HepG2 (cell line): ENCODE measurements at regions not wholly inside any gene's neighbourhood (a gene's known extent, or its start where the extent isn't known, plus 50 kb on each side); places are given as distances from the start of the nearest gene placed in this dataset.

Source experiments
- ATAC-seq: fragments of 200-7000 bp; cut with Tn5 transposase; 3 replicates; pipeline ENCODE4 v1.9.1; 2020; ENCODE audit warnings: mild to moderate bottlenecking, moderate library complexity
- BruUV-seq: library from RNA; stranded (reverse); fragments of 400-500 nt; replicated peaks from 2 replicates; lab custom pipeline; 2021; lab: Mats Ljungman, UMichigan
- CTCF ChIA-PET: fragments of 300-600 bp; formaldehyde crosslinking; extraction: SDS; loops from one replicate; lab custom pipeline; 2021; ENCODE audit warnings: low total read pairs, inconsistent platforms, low intra/inter-chr PET ratio; lab: Yijun Ruan, JAX
- POLR2A ChIA-PET: fragments of 350-600 bp; sonication (Branson Sonifier 250); formaldehyde crosslinking; loops from one replicate; lab custom pipeline; 2020; ENCODE audit warnings: antibody characterized with exemption, inconsistent platforms; lab: Yijun Ruan, JAX
- DNase-seq: peaks from one replicate; pipeline ENCODE4 v3.0.0-alpha.2; 2015; ENCODE audit warnings: low spot score
- FAIRE-seq: peaks from 3 replicates; lab custom pipeline; 2011; peaks lifted over from hg19 to GRCh38; lab: Jason Lieb, UNC
- H2AFZ ChIP-seq: one replicate; pipeline ENCODE4 v1.6.1; 2011; ENCODE audit warnings: low read length, inconsistent platforms
- H3K27ac ChIP-seq: fragments of 300-600 bp; 3 replicates; pipeline ENCODE4 v1.8.0; 2011; ENCODE audit warnings: mixed run types, mild to moderate bottlenecking, mixed read lengths, low read length, inconsistent platforms; ENCODE audit not compliant: insufficient read depth; ENCODE audit errors: extremely low read length
- H3K27me3 ChIP-seq, 2 experiments: fragments of 200-600 bp in 1 of 2; 2 replicates in 1 of 2; 3 replicates in 1 of 2; pipeline versions ENCODE4 v1.6.0 to v1.8.0; 2011; ENCODE audit warnings: low read length in 2 of 2, mild to moderate bottlenecking in 2 of 2, moderate library complexity in 2 of 2, inconsistent platforms in 1 of 2; ENCODE audit not compliant: insufficient read depth in 2 of 2, control insufficient read depth in 1 of 2
- H3K36me3 ChIP-seq, 2 experiments: fragments of 200-600 bp in 1 of 2; replicated peaks in 1 of 2; 2 replicates in 1 of 2; 3 replicates in 1 of 2; pipeline versions ENCODE4 v1.5.1 to v1.8.0; 2011; ENCODE audit warnings: low read length in 2 of 2, inconsistent platforms in 1 of 2; ENCODE audit not compliant: insufficient read depth in 2 of 2, control insufficient read depth in 1 of 2
- H3K4me1 ChIP-seq: 2 replicates; pipeline ENCODE4 v1.5.1; 2012; ENCODE audit warnings: low read length, inconsistent platforms; ENCODE audit not compliant: insufficient read depth
- H3K4me2 ChIP-seq: 2 replicates; pipeline ENCODE4 v1.6.0; 2011; ENCODE audit warnings: low read depth, low read length, inconsistent platforms
- H3K4me3 ChIP-seq, 3 experiments: fragments of 200-600 bp in 1 of 3; sonication (generic), shearing (Covaris generic) in 1 of 3; replicated peaks in 1 of 3; 2 replicates each; pipeline ENCODE4 v1.5.1; 2011 to 2016; ENCODE audit warnings: low read length in 3 of 3, inconsistent platforms in 2 of 3, low read depth in 2 of 3, mild to moderate bottlenecking in 2 of 3, control low read depth in 1 of 3, mixed read lengths in 1 of 3; ENCODE audit not compliant: insufficient read depth in 1 of 3
- H3K79me2 ChIP-seq: one replicate; pipeline ENCODE4 v1.6.1; 2011; ENCODE audit warnings: low read length, inconsistent platforms; ENCODE audit not compliant: insufficient read depth
- H3K9ac ChIP-seq: 2 replicates; pipeline ENCODE4 v1.6.0; 2011; ENCODE audit warnings: mild to moderate bottlenecking, low read depth, low read length, inconsistent platforms; ENCODE audit not compliant: insufficient read depth
- H3K9me3 ChIP-seq: 2 replicates; pipeline ENCODE4 v1.5.1; 2012; ENCODE audit warnings: mild to moderate bottlenecking, low read length
- H4K20me1 ChIP-seq: 2 replicates; pipeline ENCODE4 v1.6.0; 2011; ENCODE audit warnings: inconsistent platforms, mild to moderate bottlenecking, low read length, moderate library complexity; ENCODE audit not compliant: insufficient read depth
- FOXK2 ChIP-seq: fragments of 450-650 bp; IDR thresholded peaks from 2 replicates; pipeline ENCODE4 v1.6.1; 2016
- GATAD2A ChIP-seq: IDR thresholded peaks from 2 replicates; pipeline ENCODE4 v1.6.1; 2016
- HNRNPL ChIP-seq: fragments of 200-400 bp; formaldehyde crosslinking; IDR thresholded peaks from 2 replicates; pipeline ENCODE4 v1.6.1; 2017; ENCODE audit warnings: mild to moderate bottlenecking, low read depth, low read length
- PRMT3 ChIP-seq: sonication (generic); formaldehyde crosslinking; IDR thresholded peaks from 2 replicates; pipeline ENCODE4 v1.8.1; 2022; ENCODE audit warnings: low read depth, mild to moderate bottlenecking, moderate library complexity, missing genetic modification reagents, borderline replicate concordance
- SIN3B ChIP-seq: fragments of 150-350 bp; IDR thresholded peaks from 2 replicates; pipeline ENCODE4 v1.6.1; 2014; ENCODE audit warnings: low read length
- SKI ChIP-seq: fragments of 450-650 bp; IDR thresholded peaks from one replicate; pipeline ENCODE4 v1.6.1; 2018; ENCODE audit warnings: mild to moderate bottlenecking; ENCODE audit not compliant: partially characterized antibody
- ZNF530 ChIP-seq: sonication (generic); formaldehyde crosslinking; IDR thresholded peaks from 2 replicates; pipeline ENCODE4 v1.5.0; 2020; ENCODE audit warnings: low read depth, mild to moderate bottlenecking, missing genetic modification reagents
- WGBS: methylation state at CpG from one replicate; pipeline ENCODE4 v1.1.6; 2017; ENCODE audit warnings: low lambda C conversion rate; 5-methylcytosine and 5-hydroxymethylcytosine counted together
- in situ Hi-C: cut with HindIII; loops from 2 replicates; pipeline ENCODE4 v1.10.0; 2017; ENCODE audit warnings: low pct_unique_long_range_greater_than_20kb; ENCODE audit not compliant: extremely low pct_ligation_motif_present
- intact Hi-C: fragments of 100-400 bp; cut with micrococcal nuclease; formaldehyde crosslinking; loops from one replicate; pipeline ENCODE4 v1.10.0; 2022; ENCODE audit not compliant: unreplicated experiment
- TF ChIP-seq, protein P1 (sequence below), 2 experiments: sonication (generic) in 1 of 2; formaldehyde crosslinking in 1 of 2; IDR thresholded peaks; 2 replicates each; pipeline versions ENCODE4 v1.4.0 to v1.6.1; 2018 to 2020; ENCODE audit warnings: missing genetic modification reagents in 2 of 2, borderline replicate concordance in 1 of 2, low read depth in 1 of 2, mild to moderate bottlenecking in 1 of 2, missing biosample characterization in 1 of 2
- TF ChIP-seq, protein P2 (sequence below): sonication (generic); formaldehyde crosslinking; IDR thresholded peaks from 2 replicates; pipeline ENCODE4 v1.5.1; 2020; ENCODE audit warnings: mild to moderate bottlenecking, missing genetic modification reagents, moderate library complexity

DNA sequence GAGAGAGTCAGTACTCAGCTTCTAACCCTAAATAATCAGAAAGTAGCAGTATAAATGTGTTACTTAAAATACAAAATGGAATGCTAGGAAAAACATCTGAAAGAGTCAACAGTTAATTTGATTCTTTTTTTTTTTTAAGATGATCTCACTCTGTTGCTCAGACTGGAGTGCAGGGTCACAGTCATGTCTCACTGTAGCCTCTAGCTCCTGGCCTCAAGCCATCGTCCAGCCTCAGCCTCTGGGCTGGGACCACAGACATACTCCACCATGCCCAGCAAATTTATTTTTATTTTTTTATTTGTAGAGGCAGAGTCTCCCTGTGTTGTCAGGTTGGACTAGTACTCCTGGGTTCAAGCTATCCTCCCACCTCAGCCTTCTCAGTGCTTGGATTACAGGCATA, 424.9 kb downstream of the IRX2 start:
- POLR2A ChIA-PET = no interaction called here
- Histone ChIP-seq H3K4me1 (no peaks in the 10 kb centered on the region), H3K9me3 (no peaks in the 10 kb centered on the region), H3K27me3 (no peaks in the 10 kb centered on the region; a peak in 2 of 5 replicates), H3K27ac (no peak overlapping the region), H3K79me2 (no peaks in the 10 kb centered on the region), H2AFZ (no peak overlapping the region), H3K36me3 (no peaks in the 10 kb centered on the region), H3K9ac (no peak overlapping the region), H3K4me3 (no peak overlapping the region), H4K20me1 (no peaks in the 10 kb centered on the region), H3K4me2 (no peak overlapping the region)
- in situ Hi-C loops (no loop called here), intact Hi-C loops (no loop called here)
- CTCF ChIA-PET = no interaction called here
- DNase-seq (no peak), ATAC-seq (no peak), FAIRE-seq (no peak)
- TF ChIP-seq ZNF530 (CRISPR knock-in tag) (no peak), SIN3B (no peak), GATAD2A (CRISPR knock-in tag) (no peak), SKI (no peak), FOXK2 (no peak), PRMT3 (CRISPR knock-in tag) (no peak), HNRNPL (no peak)
- TF ChIP-seq, protein P1, sequence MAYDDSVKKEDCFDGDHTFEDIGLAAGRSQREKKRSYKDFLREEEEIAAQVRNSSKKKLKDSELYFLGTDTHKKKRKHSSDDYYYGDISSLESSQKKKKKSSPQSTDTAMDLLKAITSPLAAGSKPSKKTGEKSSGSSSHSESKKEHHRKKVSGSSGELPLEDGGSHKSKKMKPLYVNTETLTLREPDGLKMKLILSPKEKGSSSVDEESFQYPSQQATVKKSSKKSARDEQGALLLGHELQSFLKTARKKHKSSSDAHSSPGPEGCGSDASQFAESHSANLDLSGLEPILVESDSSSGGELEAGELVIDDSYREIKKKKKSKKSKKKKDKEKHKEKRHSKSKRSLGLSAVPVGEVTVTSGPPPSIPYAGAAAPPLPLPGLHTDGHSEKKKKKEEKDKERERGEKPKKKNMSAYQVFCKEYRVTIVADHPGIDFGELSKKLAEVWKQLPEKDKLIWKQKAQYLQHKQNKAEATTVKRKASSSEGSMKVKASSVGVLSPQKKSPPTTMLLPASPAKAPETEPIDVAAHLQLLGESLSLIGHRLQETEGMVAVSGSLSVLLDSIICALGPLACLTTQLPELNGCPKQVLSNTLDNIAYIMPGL (CRISPR knock-in tag; IDR thresholded peaks at IDR 0.05; ENCODE audit: borderline replicate concordance in 1 of 2, low read depth in 1 of 2) = no peak
- TF ChIP-seq, protein P2, sequence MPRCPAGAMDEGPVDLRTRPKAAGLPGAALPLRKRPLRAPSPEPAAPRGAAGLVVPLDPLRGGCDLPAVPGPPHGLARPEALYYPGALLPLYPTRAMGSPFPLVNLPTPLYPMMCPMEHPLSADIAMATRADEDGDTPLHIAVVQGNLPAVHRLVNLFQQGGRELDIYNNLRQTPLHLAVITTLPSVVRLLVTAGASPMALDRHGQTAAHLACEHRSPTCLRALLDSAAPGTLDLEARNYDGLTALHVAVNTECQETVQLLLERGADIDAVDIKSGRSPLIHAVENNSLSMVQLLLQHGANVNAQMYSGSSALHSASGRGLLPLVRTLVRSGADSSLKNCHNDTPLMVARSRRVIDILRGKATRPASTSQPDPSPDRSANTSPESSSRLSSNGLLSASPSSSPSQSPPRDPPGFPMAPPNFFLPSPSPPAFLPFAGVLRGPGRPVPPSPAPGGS (CRISPR knock-in tag) = no peak
- 5% methylated on average over 1 of the region's 1 CpG for WGBS
- BruUV-seq = no TSS peak
